A673 (cell line): ENCODE measurements at regions not wholly inside any gene's neighbourhood (a gene's known extent, or its start where the extent isn't known, plus 50 kb on each side); places are given as distances from the start of the nearest gene placed in this dataset.

Experiments used
- BruUV-seq: library from RNA; stranded (reverse); fragments of 400-500 nt; replicated peaks from 2 replicates; lab custom pipeline; 2021; lab: Mats Ljungman, UMichigan
- CTCF ChIA-PET: fragments of 300-600 bp; sonication (Branson Sonifier 250); formaldehyde crosslinking; loops from one replicate; lab custom pipeline; 2022; ENCODE audit warnings: antibody characterized with exemption; lab: Charles Lee
- POLR2A ChIA-PET: fragments of 300-600 bp; sonication (Branson Sonifier 250); formaldehyde crosslinking; loops from one replicate; lab custom pipeline; 2022; ENCODE audit warnings: antibody characterized with exemption; ENCODE audit not compliant: low non-redundant PET; lab: Charles Lee
- DNase-seq: peaks from one replicate; pipeline ENCODE4 v3.0.0-alpha.2; 2015; ENCODE audit warnings: low spot score
- H3K27ac ChIP-seq: fragments of 200-600 bp; sonication (generic); 2 replicates; pipeline ENCODE4 v1.5.1; 2016; ENCODE audit warnings: mixed run types, low read depth, mild to moderate bottlenecking, mixed read lengths, antibody characterized with exemption, low read length; ENCODE audit not compliant: poor library complexity, severe bottlenecking
- H3K27me3 ChIP-seq: fragments of 200-600 bp; sonication (generic); replicated peaks from 2 replicates; pipeline ENCODE4 v1.6.1; 2017; ENCODE audit warnings: mixed run types, low read depth, mild to moderate bottlenecking, mixed read lengths, antibody characterized with exemption, low read length; ENCODE audit not compliant: insufficient read depth, poor library complexity
- H3K36me3 ChIP-seq: fragments of 200-600 bp; sonication (generic); 2 replicates; pipeline ENCODE4 v1.6.1; 2016; ENCODE audit warnings: mixed run types, mild to moderate bottlenecking, mixed read lengths, antibody characterized with exemption, low read length; ENCODE audit not compliant: insufficient read depth, poor library complexity, severe bottlenecking
- H3K4me1 ChIP-seq: fragments of 200-600 bp; sonication (generic); 2 replicates; pipeline ENCODE4 v1.6.1; 2017; ENCODE audit warnings: mixed run types, mild to moderate bottlenecking, mixed read lengths, antibody characterized with exemption, low read length; ENCODE audit not compliant: insufficient read depth, poor library complexity, severe bottlenecking
- H3K4me3 ChIP-seq: fragments of 200-600 bp; sonication (generic); 2 replicates; pipeline ENCODE4 v1.5.1; 2016; ENCODE audit warnings: low read depth, mixed run types, mild to moderate bottlenecking, mixed read lengths, low read length; ENCODE audit not compliant: poor library complexity, severe bottlenecking
- H3K9me3 ChIP-seq: fragments of 200-600 bp; sonication (generic); 2 replicates; pipeline ENCODE4 v1.6.1; 2016; ENCODE audit warnings: mixed run types, low read depth, mild to moderate bottlenecking, mixed read lengths, antibody characterized with exemption, low read length; ENCODE audit not compliant: poor library complexity, severe bottlenecking
- CTCF ChIP-seq: fragments of 300-800, 200-600 bp; sonication (generic); conservative IDR thresholded peaks from 2 replicates; pipeline ENCODE4 v1.5.1; 2017; ENCODE audit warnings: low read depth, mild to moderate bottlenecking, antibody characterized with exemption, low read length, moderate library complexity, mixed read lengths
- EZH2 ChIP-seq: fragments of 200-600 bp; sonication (generic); IDR thresholded peaks from 2 replicates; pipeline ENCODE4 v1.6.1; 2017; ENCODE audit warnings: borderline replicate concordance, low read depth, mild to moderate bottlenecking, mixed read lengths, antibody characterized with exemption, low read length; ENCODE audit not compliant: poor library complexity, severe bottlenecking
- intact Hi-C: fragments of 100-400 bp; cut with micrococcal nuclease; formaldehyde crosslinking; loops from one replicate; pipeline ENCODE4 v1.10.0; 2022; ENCODE audit not compliant: unreplicated experiment

GRCh38 chr11:45035413-45035812 is 84.7 kb upstream of the TP53I11 start:
- BruUV-seq = no TSS peak
- H3K9me3 ChIP-seq = peaks cover 9% of the 10 kb centered on the region
- DNase-seq = no peak
- H3K4me3 ChIP-seq = no peak overlapping the region
- H3K27ac ChIP-seq = no peak overlapping the region
- intact Hi-C loops = no loop called here
- no peaks in the 10 kb centered on the region for H3K4me1 ChIP-seq
- TF ChIP-seq CTCF = no peak
- no peak for TF ChIP-seq EZH2
- H3K27me3 ChIP-seq = no peaks in the 10 kb centered on the region
- ChIA-PET CTCF (no interaction called here), POLR2A (no interaction called here)
- H3K36me3 ChIP-seq = no peaks in the 10 kb centered on the region

GRCh38 chr11:45036010-45036409 is 85.3 kb upstream of the TP53I11 start:
- Histone ChIP-seq H3K27me3 (no peaks in the 10 kb centered on the region), H3K27ac (no peak overlapping the region), H3K4me3 (no peak overlapping the region), H3K4me1 (no peaks in the 10 kb centered on the region), H3K9me3 (peaks cover 9% of the 10 kb centered on the region), H3K36me3 (no peaks in the 10 kb centered on the region)
- ChIA-PET CTCF (no interaction called here), POLR2A (no interaction called here)
- DNase-seq = no peak
- TF ChIP-seq CTCF = no peak
- no peak for TF ChIP-seq EZH2
- BruUV-seq = no TSS peak
- intact Hi-C loops = no loop called here

- DNase-seq = no peak
- CTCF ChIA-PET = interaction anchor here (0.6 kb wide), 1 partner anchor 125 kb away, joined by 3 read pairs; no protein-coding TSS in a partner anchor
- Histone ChIP-seq H3K9me3 (peaks cover 9% of the 10 kb centered on the region), H3K4me1 (no peaks in the 10 kb centered on the region), H3K4me3 (no peak overlapping the region), H3K27ac (no peak overlapping the region), H3K27me3 (no peaks in the 10 kb centered on the region), H3K36me3 (no peaks in the 10 kb centered on the region)
- TF ChIP-seq CTCF (no peak), EZH2 (no peak)
- POLR2A ChIA-PET = no interaction called here
- no TSS peak for BruUV-seq
- intact Hi-C loops = no loop called here
Measured at GRCh38 chr11:45036733-45037132, 86.0 kb upstream of the TP53I11 start.
